ENCODE measurements at regions not wholly inside any gene's neighbourhood (a gene's known extent, or its start where the extent isn't known, plus 50 kb on each side); places are given as distances from the start of the nearest gene placed in this dataset.

DNA sequence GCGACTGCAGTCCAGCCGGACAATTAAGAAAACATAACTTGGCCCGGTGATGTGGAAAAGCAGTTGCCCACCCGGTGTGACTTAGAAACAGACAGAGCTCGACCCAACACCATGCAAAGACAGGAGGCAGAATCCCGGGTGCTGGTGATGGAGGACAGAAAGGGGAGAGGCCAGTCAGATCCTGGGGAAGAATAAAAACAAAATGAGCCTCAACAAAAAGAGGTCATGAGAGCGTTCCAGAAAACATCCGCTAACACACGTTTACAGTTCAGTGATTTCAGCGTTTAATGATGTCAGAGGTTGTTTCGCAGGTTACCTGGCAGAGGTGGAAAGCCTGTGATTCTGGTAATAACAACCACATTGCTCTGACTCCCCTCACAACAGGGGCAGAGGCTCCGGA, 111.9 kb downstream of the OSR1 start:
- TF ChIP-seq, protein P1, sequence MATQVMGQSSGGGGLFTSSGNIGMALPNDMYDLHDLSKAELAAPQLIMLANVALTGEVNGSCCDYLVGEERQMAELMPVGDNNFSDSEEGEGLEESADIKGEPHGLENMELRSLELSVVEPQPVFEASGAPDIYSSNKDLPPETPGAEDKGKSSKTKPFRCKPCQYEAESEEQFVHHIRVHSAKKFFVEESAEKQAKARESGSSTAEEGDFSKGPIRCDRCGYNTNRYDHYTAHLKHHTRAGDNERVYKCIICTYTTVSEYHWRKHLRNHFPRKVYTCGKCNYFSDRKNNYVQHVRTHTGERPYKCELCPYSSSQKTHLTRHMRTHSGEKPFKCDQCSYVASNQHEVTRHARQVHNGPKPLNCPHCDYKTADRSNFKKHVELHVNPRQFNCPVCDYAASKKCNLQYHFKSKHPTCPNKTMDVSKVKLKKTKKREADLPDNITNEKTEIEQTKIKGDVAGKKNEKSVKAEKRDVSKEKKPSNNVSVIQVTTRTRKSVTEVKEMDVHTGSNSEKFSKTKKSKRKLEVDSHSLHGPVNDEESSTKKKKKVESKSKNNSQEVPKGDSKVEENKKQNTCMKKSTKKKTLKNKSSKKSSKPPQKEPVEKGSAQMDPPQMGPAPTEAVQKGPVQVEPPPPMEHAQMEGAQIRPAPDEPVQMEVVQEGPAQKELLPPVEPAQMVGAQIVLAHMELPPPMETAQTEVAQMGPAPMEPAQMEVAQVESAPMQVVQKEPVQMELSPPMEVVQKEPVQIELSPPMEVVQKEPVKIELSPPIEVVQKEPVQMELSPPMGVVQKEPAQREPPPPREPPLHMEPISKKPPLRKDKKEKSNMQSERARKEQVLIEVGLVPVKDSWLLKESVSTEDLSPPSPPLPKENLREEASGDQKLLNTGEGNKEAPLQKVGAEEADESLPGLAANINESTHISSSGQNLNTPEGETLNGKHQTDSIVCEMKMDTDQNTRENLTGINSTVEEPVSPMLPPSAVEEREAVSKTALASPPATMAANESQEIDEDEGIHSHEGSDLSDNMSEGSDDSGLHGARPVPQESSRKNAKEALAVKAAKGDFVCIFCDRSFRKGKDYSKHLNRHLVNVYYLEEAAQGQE (IDR thresholded peaks at IDR 0.05; ENCODE audit: low read depth): no peak
- no peak for TF ChIP-seq TCF12 (IDR thresholded peaks at IDR 0.05; ENCODE audit: low read depth)
- TF ChIP-seq, protein P2, sequence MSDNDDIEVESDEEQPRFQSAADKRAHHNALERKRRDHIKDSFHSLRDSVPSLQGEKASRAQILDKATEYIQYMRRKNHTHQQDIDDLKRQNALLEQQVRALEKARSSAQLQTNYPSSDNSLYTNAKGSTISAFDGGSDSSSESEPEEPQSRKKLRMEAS (IDR thresholded peaks at IDR 0.05): no peak
- no peak for TF ChIP-seq TEAD4 (IDR thresholded peaks at IDR 0.05)
- no peak for TF ChIP-seq FOXM1 (IDR thresholded peaks at IDR 0.05; ENCODE audit: borderline replicate concordance, low read depth)
- TF ChIP-seq EGR1 (IDR thresholded peaks at IDR 0.05): no peak
- TF ChIP-seq EP300 (IDR thresholded peaks at IDR 0.05; ENCODE audit: borderline replicate concordance): no peak
- no peak for TF ChIP-seq NFIC (IDR thresholded peaks at IDR 0.05)
- no peak for TF ChIP-seq YY1 (IDR thresholded peaks at IDR 0.05; ENCODE audit: low read depth)
- TF ChIP-seq ZBTB7A (IDR thresholded peaks at IDR 0.05; ENCODE audit: low read depth): no peak
- TF ChIP-seq, protein P3, sequence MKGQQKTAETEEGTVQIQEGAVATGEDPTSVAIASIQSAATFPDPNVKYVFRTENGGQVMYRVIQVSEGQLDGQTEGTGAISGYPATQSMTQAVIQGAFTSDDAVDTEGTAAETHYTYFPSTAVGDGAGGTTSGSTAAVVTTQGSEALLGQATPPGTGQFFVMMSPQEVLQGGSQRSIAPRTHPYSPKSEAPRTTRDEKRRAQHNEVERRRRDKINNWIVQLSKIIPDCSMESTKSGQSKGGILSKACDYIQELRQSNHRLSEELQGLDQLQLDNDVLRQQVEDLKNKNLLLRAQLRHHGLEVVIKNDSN (IDR thresholded peaks at IDR 0.05): no peak
- TF ChIP-seq CEBPB (IDR thresholded peaks at IDR 0.05): no peak
- TF ChIP-seq TAF1 (IDR thresholded peaks at IDR 0.05; ENCODE audit: low read depth): no peak
- no peak for TF ChIP-seq RAD21 (IDR thresholded peaks at IDR 0.05; ENCODE audit: low read depth)
- TF ChIP-seq CREB1 (IDR thresholded peaks at IDR 0.05; ENCODE audit: low read depth): no peak

DNA sequence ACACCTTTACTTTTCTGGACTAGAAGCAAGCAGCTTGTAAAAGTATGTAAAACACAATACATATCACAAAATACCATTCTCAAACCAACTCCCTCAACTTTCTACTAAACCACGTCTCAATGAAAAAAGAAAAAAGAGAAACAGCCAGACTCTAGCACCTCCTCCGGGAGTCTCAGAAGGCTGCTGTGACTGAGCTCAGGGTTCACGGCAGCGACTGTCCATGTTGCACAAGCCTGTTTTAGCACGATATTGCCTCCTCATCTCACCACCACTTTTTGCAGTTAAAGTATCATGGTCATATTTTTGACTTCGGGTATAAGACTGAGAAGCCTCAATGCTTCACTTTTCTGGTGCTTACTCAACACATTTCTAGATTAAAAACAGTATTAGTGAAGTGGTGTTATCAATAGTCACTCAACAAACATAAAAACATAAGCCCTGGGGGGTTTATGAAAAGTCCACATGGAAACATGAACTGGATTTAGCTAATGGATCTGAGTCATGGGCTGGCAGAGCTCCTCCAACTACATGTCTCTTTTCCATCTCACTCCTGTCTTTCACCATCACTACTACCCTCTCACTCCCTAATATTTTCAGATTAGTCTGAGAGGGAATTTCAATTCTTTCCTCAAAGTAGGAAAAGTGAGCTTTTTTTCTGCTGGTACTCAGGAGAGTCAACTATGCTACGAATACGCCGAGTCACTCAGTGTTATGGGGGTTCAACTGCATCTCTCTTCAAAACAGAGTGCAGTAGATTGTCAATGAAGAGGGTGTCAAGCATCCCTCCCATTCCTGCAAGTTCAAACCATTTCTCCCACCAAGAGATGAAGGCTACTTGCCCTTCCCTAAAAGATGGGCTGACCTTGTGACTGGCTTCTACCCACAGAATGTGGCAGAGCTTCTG, 113.7 kb downstream of the OSR1 start:
- no peak for TF ChIP-seq TAF1 (IDR thresholded peaks at IDR 0.05; ENCODE audit: low read depth)
- no peak for TF ChIP-seq CEBPB (IDR thresholded peaks at IDR 0.05)

DNA sequence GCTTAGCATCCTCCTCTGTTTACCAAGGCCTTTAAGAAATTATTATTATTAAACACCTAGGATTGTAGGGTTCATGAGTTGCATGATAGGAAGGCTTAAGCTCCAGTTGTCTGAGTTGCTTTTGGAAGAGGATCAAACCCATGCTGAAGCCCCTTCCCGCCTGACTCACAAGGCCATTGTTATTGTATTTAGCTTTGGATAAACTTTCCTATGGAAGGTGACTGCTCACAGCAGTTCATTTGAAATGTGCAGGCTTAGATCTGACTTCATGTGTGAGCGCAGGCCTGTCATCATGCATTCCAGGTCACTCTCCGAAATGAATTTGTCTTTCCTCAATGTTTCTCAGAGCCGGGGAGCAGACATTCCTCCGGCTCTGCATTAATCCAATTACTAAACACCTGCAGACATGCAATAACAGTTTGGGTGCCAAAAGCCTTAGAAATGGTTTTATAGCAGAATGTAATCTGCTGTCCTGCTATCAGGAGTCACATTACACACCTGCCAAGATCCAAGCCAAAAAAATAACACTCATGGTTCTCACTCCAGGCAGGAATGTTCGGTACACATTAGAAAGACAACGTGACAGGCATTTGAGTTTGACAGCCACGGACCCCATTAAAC, 119.9 kb downstream of the OSR1 start:
- TF ChIP-seq CEBPB (IDR thresholded peaks at IDR 0.05) (no peak), ZBTB7A (IDR thresholded peaks at IDR 0.05; ENCODE audit: low read depth) (no peak), CREB1 (IDR thresholded peaks at IDR 0.05; ENCODE audit: low read depth) (no peak), FOXM1 (IDR thresholded peaks at IDR 0.05; ENCODE audit: borderline replicate concordance, low read depth) (no peak), TCF12 (IDR thresholded peaks at IDR 0.05; ENCODE audit: low read depth) (no peak), YY1 (IDR thresholded peaks at IDR 0.05; ENCODE audit: low read depth) (no peak), NFIC (IDR thresholded peaks at IDR 0.05) (no peak), EGR1 (IDR thresholded peaks at IDR 0.05) (no peak), TEAD4 (IDR thresholded peaks at IDR 0.05) (no peak)
- TF ChIP-seq, protein P3 (IDR thresholded peaks at IDR 0.05): no peak
- TF ChIP-seq, protein P1 (IDR thresholded peaks at IDR 0.05; ENCODE audit: low read depth): no peak
- TF ChIP-seq, protein P2 (IDR thresholded peaks at IDR 0.05): no peak

DNA sequence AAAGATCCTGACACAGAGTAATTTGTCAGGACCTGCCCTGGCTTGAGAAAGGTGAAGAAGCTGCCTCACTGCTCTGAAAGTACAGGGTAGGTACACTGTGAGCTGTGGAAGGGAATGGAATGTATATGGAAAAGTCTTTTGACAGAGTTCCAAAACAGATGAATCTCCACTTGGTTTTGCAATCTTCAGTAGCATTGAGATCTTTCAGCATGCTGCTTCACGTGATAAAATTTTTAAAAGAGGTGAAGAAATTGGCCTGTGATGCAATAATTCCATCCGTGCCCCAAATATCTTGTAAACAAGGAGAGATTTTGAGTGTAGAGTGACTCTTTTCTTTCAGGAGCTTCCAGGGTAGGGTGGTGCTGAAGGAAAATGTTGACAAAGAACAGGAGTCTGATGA, 123.1 kb downstream of the OSR1 start:
- TF ChIP-seq RAD21 (IDR thresholded peaks at IDR 0.05; ENCODE audit: low read depth): no peak
- no peak for TF ChIP-seq YY1 (IDR thresholded peaks at IDR 0.05; ENCODE audit: low read depth)
- TF ChIP-seq CREB1 (IDR thresholded peaks at IDR 0.05; ENCODE audit: low read depth): no peak
- no peak for TF ChIP-seq EGR1 (IDR thresholded peaks at IDR 0.05)
- no peak for TF ChIP-seq ZBTB7A (IDR thresholded peaks at IDR 0.05; ENCODE audit: low read depth)
- no peak for TF ChIP-seq FOXM1 (IDR thresholded peaks at IDR 0.05; ENCODE audit: borderline replicate concordance, low read depth)
- TF ChIP-seq EP300 (IDR thresholded peaks at IDR 0.05; ENCODE audit: borderline replicate concordance): no peak
- TF ChIP-seq, protein P3 (IDR thresholded peaks at IDR 0.05): no peak
- TF ChIP-seq, protein P1 (IDR thresholded peaks at IDR 0.05; ENCODE audit: low read depth): no peak
- no peak for TF ChIP-seq CEBPB (IDR thresholded peaks at IDR 0.05)
- TF ChIP-seq NFIC (IDR thresholded peaks at IDR 0.05): no peak
- no peak for TF ChIP-seq TAF1 (IDR thresholded peaks at IDR 0.05; ENCODE audit: low read depth)
- TF ChIP-seq TCF12 (IDR thresholded peaks at IDR 0.05; ENCODE audit: low read depth): no peak
- TF ChIP-seq, protein P2 (IDR thresholded peaks at IDR 0.05): no peak
